AG09309 (cell line): ENCODE measurements at regions not wholly inside any gene's neighbourhood (a gene's known extent, or its start where the extent isn't known, plus 50 kb on each side); places are given as distances from the start of the nearest gene placed in this dataset.
"Not testable (repeated sequence)": the region's sequence is repeated elsewhere in the genome, so short reads cannot be mapped to it uniquely, and the experiment has no call there.

Source experiments
- DNase-seq: peaks from one replicate; pipeline ENCODE4 v3.0.0-alpha.2; 2010; ENCODE audit warnings: low read depth
- H3K4me3 ChIP-seq: 2 replicates; pipeline ENCODE4 v1.5.1; 2011; ENCODE audit warnings: mild to moderate bottlenecking, low read depth, low read length, moderate library complexity; ENCODE audit not compliant: control insufficient read depth
- TF ChIP-seq, protein P1 (sequence below): IDR thresholded peaks from 2 replicates; pipeline ENCODE4 v1.5.1; 2011; ENCODE audit warnings: mild to moderate bottlenecking, low read depth, low read length, inconsistent platforms; ENCODE audit not compliant: insufficient read depth, control insufficient read depth; ENCODE audit errors: missing control alignments

DNA sequence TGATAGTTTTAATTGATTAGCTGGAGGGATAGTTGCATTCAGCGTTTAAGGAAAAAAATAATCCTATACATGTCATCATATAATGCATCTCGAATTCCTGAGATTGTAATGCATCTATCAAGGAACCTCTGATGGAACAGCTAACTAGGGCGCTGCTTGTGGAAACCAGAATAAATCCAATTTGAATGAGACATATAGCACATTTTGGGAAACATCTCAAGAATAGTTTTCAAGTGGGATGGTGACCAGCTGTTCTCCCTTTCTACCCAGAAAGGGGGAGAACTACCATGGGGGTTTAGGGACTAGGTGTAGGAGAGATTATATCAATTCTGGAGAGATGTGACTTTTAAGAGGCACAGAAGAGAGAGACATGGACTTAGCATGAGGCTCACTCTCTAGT is 319.3 kb upstream of the BRINP1 start:
- TF ChIP-seq, protein P1, sequence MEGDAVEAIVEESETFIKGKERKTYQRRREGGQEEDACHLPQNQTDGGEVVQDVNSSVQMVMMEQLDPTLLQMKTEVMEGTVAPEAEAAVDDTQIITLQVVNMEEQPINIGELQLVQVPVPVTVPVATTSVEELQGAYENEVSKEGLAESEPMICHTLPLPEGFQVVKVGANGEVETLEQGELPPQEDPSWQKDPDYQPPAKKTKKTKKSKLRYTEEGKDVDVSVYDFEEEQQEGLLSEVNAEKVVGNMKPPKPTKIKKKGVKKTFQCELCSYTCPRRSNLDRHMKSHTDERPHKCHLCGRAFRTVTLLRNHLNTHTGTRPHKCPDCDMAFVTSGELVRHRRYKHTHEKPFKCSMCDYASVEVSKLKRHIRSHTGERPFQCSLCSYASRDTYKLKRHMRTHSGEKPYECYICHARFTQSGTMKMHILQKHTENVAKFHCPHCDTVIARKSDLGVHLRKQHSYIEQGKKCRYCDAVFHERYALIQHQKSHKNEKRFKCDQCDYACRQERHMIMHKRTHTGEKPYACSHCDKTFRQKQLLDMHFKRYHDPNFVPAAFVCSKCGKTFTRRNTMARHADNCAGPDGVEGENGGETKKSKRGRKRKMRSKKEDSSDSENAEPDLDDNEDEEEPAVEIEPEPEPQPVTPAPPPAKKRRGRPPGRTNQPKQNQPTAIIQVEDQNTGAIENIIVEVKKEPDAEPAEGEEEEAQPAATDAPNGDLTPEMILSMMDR, result no peak
- H3K4me3 ChIP-seq, result no peak overlapping the region
- no peak for DNase-seq

DNA sequence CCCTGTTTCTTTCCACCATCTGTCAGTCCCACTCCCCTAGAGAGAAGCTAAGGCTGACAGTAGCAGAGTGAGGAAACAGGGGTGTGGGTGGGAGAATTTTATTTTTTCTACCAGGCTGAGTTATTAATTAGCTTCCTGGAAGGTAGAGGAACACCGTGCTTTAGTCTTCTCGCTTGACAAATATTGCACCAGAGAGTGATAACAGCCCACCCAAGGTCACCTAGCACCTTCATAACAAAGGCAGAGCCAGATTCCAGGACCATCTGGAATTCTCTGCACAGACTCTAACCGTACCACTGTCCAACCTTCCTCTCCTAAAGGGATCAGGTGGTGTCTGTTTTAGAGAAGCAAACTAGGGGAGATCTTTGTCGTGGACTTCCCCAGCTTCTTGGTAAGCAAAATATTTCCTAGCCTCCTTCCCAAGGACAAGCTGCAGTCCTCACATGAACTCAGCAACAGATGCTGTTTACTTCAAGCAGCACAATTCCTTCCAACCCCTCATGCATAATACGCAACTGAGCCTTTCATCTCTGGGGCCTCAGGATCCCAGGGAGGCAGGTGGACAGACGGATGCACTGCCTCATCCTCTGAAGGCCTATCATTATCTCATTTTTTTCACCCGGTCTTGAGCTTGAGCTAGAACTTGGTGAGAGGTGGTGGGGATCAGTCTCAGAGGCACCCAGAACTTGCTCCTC is 308.7 kb upstream of the BRINP1 start:
- TF ChIP-seq, protein P1, result no peak
- DNase-seq, result no peak
- H3K4me3 ChIP-seq, result no peak overlapping the region

DNA sequence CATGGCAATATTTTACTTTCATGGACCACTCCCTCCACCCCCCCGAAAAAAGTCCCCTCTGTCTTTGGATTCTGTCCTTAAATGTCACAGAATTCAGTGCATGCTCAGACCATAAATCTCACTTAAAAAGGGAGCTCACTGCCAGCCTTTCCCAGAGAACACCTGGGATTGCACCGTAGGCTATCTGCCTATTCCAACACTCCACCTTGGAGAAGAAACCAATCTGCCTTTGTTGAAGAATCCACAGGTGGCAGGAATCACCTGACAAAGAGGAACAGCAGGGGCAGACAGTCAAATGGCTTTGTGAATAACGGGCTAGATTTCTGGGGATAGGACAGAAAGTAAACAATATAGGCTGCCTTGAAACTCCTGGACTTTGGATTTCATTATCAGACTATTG is 306.7 kb upstream of the BRINP1 start:
- TF ChIP-seq, protein P1, result no peak

DNA sequence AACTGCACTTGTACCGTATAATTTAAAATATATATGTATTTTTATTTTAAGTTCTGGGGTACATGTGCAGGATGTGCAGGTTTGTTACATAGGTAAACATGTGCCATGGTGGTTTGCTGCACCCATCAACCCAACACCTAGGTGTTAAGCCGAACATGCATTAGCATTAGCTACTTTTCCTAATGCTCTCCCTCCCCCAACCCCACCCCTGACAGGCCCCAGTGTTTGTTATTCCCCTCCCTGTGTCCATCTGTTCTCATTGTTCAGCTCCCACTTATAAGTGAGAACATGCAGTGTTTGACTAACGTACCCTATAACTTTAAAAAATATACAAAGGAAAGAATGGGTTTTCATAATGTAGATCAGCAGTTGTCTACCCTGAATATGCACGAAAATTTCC is 303.5 kb upstream of the BRINP1 start:
- DNase-seq, H3K4me3 ChIP-seq: not testable (repeated sequence)

More for the DNA sequence above, 306.7 kb upstream of the BRINP1 start:
- DNase-seq, result no peak
- no peak overlapping the region for H3K4me3 ChIP-seq

- TF ChIP-seq, protein P1, result no peak
- no peak overlapping the region for H3K4me3 ChIP-seq
- no peak for DNase-seq
Measured at GRCh38 chr9:119667916-119668315, 298.7 kb upstream of the BRINP1 start.

GRCh38 chr9:119667163-119667562 is 297.9 kb upstream of the BRINP1 start:
- TF ChIP-seq, protein P1, result no peak
- H3K4me3 ChIP-seq, result no peak overlapping the region
- no peak for DNase-seq

DNA sequence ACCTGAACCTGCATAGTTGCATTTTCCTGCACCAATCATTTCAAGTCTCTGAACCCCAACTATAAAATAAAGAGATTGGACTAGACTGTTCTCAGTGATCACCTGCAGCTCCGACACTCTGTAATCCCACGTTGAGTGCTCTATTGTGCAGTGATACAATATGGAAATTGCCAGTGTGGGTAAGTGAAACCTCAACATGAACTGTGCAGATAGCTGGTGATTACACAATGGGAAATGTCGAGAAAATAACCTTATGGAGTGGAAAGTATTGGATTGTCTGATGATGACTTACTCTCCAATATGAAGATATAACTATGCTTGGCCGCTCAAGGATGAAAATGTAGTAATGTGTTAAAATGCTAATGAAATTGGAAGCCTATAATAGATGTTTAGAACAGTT is 293.1 kb upstream of the BRINP1 start:
- DNase-seq, result no peak
- no peak overlapping the region for H3K4me3 ChIP-seq
- TF ChIP-seq, protein P1, result no peak
